ENCODE measurements at regions not wholly inside any gene's neighbourhood (a gene's known extent, or its start where the extent isn't known, plus 50 kb on each side); places are given as distances from the start of the nearest gene placed in this dataset.

GRCh38 chr7:25621993-25622392, 393.7 kb upstream of the NPVF start:
- no peak for DNase-seq (ENCODE audit: low read depth)
- TF ChIP-seq CTCF (conservative IDR thresholded peaks at IDR 0.05; ENCODE audit: low read length) = no peak
- H3K4me3 ChIP-seq (ENCODE audit: low read length) = no peak overlapping the region

- DNase-seq (ENCODE audit: low read depth) = no peak
- no peak overlapping the region for H3K4me3 ChIP-seq (ENCODE audit: low read length)
- no peak for TF ChIP-seq CTCF (conservative IDR thresholded peaks at IDR 0.05; ENCODE audit: low read length)
These were observed 394.4 kb upstream of the NPVF start for GRCh38 chr7:25622695-25623094.

GRCh38 chr7:25624051-25624450, 395.8 kb upstream of the NPVF start:
- no peak overlapping the region for H3K4me3 ChIP-seq (ENCODE audit: low read length)

GRCh38 chr7:25624833-25625232, 396.5 kb upstream of the NPVF start:
- DNase-seq (ENCODE audit: low read depth) = peak; percentile 1
- no peak overlapping the region for H3K4me3 ChIP-seq (ENCODE audit: low read length)
- TF ChIP-seq CTCF (conservative IDR thresholded peaks at IDR 0.05; ENCODE audit: low read length) = no peak

More at GRCh38 chr7:25624051-25624450, 395.8 kb upstream of the NPVF start:
- no peak for DNase-seq (ENCODE audit: low read depth)
- TF ChIP-seq CTCF (conservative IDR thresholded peaks at IDR 0.05; ENCODE audit: low read length) = no peak

GRCh38 chr7:25625306-25625992, 397.2 kb upstream of the NPVF start:
- no peak for TF ChIP-seq CTCF (conservative IDR thresholded peaks at IDR 0.05; ENCODE audit: low read length)
- no peak overlapping the region for H3K4me3 ChIP-seq (ENCODE audit: low read length)

GRCh38 chr7:25626451-25627131, 398.3 kb upstream of the NPVF start:
- no peak for TF ChIP-seq CTCF (conservative IDR thresholded peaks at IDR 0.05; ENCODE audit: low read length)
- no peak overlapping the region for H3K4me3 ChIP-seq (ENCODE audit: low read length)
- no peak for DNase-seq (ENCODE audit: low read depth)

More at GRCh38 chr7:25625306-25625992, 397.2 kb upstream of the NPVF start:
- DNase-seq (ENCODE audit: low read depth) = no peak

- H3K4me3 ChIP-seq (ENCODE audit: low read length) = no peak overlapping the region
- DNase-seq (ENCODE audit: low read depth) = no peak
- TF ChIP-seq CTCF (conservative IDR thresholded peaks at IDR 0.05; ENCODE audit: low read length) = no peak
These were observed 400.2 kb upstream of the NPVF start for GRCh38 chr7:25628446-25628845.
